ENCODE measurements at regions not wholly inside any gene's neighbourhood (a gene's known extent, or its start where the extent isn't known, plus 50 kb on each side); places are given as distances from the start of the nearest gene placed in this dataset.

- TF ChIP-seq CTCF (conservative IDR thresholded peaks at IDR 0.05; ENCODE audit: low read length) (no peak), EZH2phosphoT487 (IDR thresholded peaks at IDR 0.05; ENCODE audit: borderline replicate concordance) (no peak)
These were observed 78.1 kb upstream of the TNIP3 start for GRCh38 chr4:121242188-121242750.

Measured in Loucy (cell line).